Body of pancreas (tissue), 4 donors: ENCODE measurements at regions not wholly inside any gene's neighbourhood (a gene's known extent, or its start where the extent isn't known, plus 50 kb on each side); places are given as distances from the start of the nearest gene placed in this dataset.

ENCODE experiments used
- POLR2A ChIP-seq, 3 donors: fragments of 450-650 bp; IDR thresholded peaks; one replicate each; pipeline ENCODE4 v1.6.1; 2016; ENCODE audit warnings: antibody characterized with exemption in 3 of 3, mild to moderate bottlenecking in 2 of 3
- TF ChIP-seq, protein P1 (sequence below), 7 experiments: fragments of 450-650 bp in 4 of 7; fragments of 200-600 bp in 3 of 7; sonication (generic) in 3 of 7; IDR thresholded peaks; one replicate each; pipeline ENCODE4 v1.5.1; 2016 to 2019; ENCODE audit warnings: antibody characterized with exemption in 7 of 7

DNA sequence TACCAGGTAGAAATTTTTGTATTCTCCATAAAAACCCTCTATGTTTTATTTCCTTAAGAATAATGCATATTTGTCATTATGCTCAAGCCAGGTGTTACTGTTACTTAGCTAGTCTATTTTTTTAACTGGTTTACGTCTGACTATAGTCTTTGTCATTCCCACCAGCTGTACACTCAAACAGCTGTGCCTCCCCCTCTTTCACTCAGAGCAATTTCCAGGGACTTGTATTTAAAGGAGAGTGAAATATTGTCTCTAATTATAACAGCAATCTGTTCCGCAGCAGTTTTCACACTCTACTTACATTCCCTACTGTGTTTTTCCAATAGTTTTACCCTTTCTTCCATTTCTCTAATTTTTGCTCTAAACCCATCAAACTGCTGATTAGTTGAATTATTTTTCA lies 813.6 kb upstream of the MIR17HG start:
- TF ChIP-seq, protein P1, sequence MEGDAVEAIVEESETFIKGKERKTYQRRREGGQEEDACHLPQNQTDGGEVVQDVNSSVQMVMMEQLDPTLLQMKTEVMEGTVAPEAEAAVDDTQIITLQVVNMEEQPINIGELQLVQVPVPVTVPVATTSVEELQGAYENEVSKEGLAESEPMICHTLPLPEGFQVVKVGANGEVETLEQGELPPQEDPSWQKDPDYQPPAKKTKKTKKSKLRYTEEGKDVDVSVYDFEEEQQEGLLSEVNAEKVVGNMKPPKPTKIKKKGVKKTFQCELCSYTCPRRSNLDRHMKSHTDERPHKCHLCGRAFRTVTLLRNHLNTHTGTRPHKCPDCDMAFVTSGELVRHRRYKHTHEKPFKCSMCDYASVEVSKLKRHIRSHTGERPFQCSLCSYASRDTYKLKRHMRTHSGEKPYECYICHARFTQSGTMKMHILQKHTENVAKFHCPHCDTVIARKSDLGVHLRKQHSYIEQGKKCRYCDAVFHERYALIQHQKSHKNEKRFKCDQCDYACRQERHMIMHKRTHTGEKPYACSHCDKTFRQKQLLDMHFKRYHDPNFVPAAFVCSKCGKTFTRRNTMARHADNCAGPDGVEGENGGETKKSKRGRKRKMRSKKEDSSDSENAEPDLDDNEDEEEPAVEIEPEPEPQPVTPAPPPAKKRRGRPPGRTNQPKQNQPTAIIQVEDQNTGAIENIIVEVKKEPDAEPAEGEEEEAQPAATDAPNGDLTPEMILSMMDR (IDR thresholded peaks at IDR 0.05): no peak
- no peak for TF ChIP-seq POLR2A (IDR thresholded peaks at IDR 0.05)
